IPS-18a (cell line): ENCODE measurements at regions not wholly inside any gene's neighbourhood (a gene's known extent, or its start where the extent isn't known, plus 50 kb on each side); places are given as distances from the start of the nearest gene placed in this dataset.

ENCODE experiments used
- H3K27ac ChIP-seq: one replicate; pipeline ENCODE4 v1.5.1; 2013; ENCODE audit warnings: low read length
- H3K27me3 ChIP-seq: one replicate; pipeline ENCODE4 v1.6.1; 2013; ENCODE audit warnings: mild to moderate bottlenecking, low read length; ENCODE audit not compliant: control insufficient read depth, insufficient read depth
- H3K36me3 ChIP-seq: one replicate; pipeline ENCODE4 v1.6.1; 2013; ENCODE audit warnings: low read depth, low read length; ENCODE audit not compliant: control insufficient read depth
- H3K4me1 ChIP-seq: one replicate; pipeline ENCODE4 v1.6.1; 2013; ENCODE audit warnings: low read depth, low read length; ENCODE audit not compliant: control insufficient read depth
- H3K4me3 ChIP-seq: one replicate; pipeline ENCODE4 v1.5.1; 2013; ENCODE audit warnings: low read length
- H3K9ac ChIP-seq: one replicate; pipeline ENCODE4 v1.6.1; 2013; ENCODE audit warnings: mild to moderate bottlenecking, low read length, moderate library complexity
- H3K9me3 ChIP-seq: one replicate; pipeline ENCODE4 v1.6.1; 2013; ENCODE audit warnings: low read depth, low read length; ENCODE audit not compliant: control insufficient read depth

DNA sequence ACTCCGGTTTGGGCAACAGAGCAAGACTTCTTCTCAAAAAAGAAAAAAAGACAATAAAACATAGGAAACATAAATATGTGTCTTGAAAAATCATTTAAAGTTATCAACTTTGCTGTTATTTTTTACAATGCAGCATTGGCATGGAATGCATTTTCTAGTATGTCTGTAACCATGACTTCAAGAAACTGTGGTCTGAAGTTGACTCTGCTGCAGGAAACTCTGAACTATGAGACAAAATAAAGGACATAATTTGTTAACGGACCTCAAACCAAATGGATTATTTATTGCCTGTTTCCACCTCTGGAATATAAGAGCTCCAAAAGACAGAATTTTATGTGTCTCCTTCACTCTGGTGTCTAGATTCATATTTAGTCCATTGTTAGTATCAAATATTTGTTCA lies 79.1 kb downstream of the TRIB2 start:
- H3K36me3 ChIP-seq, result no peaks in the 10 kb centered on the region
- H3K9ac ChIP-seq, result no peak overlapping the region
- no peaks in the 10 kb centered on the region for H3K4me1 ChIP-seq
- H3K27me3 ChIP-seq, result no peaks in the 10 kb centered on the region
- H3K27ac ChIP-seq, result no peak overlapping the region
- H3K4me3 ChIP-seq, result no peak overlapping the region
- H3K9me3 ChIP-seq, result no peaks in the 10 kb centered on the region

DNA sequence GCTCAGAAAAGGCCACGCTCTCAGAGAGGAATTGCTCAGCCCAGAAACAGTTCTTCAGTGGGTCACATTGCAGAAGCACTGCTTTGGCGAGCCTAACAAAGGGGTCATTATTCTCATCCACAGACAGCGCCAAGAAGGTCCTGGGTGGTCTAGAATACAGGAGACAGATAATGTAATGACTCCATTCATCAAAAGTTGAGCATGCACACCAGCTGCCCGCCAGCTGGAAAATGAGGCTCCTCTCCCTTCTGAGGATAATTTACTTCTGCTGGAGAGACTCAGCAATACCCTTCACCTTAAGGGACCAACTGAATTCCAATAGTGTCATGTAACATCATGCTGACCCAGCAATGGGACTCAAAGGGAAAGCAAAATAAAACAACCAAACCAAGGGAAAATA lies 79.9 kb downstream of the TRIB2 start:
- Histone ChIP-seq H3K36me3 (no peaks in the 10 kb centered on the region), H3K4me1 (no peaks in the 10 kb centered on the region), H3K9ac (no peak overlapping the region), H3K9me3 (no peaks in the 10 kb centered on the region), H3K4me3 (no peak overlapping the region), H3K27ac (no peak overlapping the region), H3K27me3 (no peaks in the 10 kb centered on the region)

DNA sequence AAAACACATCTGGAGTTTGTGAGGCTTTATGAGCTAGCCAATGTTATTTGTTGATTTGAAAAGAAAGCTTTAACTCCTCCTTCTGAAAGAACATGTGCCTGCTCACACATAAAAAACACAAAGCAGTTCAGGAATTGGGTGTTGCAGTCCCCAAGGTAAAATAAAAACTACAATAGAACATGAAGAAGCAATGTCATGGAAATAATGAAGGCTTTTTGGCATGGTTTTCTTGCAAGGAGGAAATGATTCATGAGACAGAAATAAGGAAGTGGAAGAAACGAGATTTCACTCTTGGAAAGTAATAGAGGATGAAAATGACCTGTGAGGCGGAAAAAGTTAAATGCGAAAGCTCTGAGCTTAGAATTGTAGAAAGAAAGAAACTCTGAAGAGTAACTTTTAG lies 81.1 kb downstream of the TRIB2 start:
- Histone ChIP-seq H3K36me3 (no peaks in the 10 kb centered on the region), H3K4me3 (no peak overlapping the region), H3K9me3 (no peaks in the 10 kb centered on the region)

DNA sequence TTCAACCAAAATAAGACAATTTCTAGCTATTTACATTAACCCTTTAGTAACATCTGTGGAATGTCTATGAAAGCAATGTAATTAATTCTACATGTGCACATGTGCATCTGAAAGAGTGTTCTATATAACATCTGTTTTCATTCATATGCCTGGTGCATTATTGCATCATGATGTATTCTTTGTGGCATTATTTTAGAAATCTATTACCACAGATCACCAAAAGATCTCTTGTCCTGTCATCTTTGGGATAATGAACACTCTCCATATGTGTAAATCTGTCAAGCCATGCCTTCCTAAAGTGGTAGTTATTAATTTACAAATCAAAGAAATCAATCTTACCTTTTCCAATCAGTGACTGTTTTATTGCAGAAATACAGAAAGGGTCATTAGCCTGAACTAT lies 86.9 kb downstream of the TRIB2 start:
- no peak overlapping the region for H3K9ac ChIP-seq
- H3K27ac ChIP-seq, result no peak overlapping the region
- H3K9me3 ChIP-seq, result no peaks in the 10 kb centered on the region
- H3K36me3 ChIP-seq, result no peaks in the 10 kb centered on the region
- H3K4me3 ChIP-seq, result no peak overlapping the region
- H3K27me3 ChIP-seq, result no peaks in the 10 kb centered on the region
- peaks cover 5% of the 10 kb centered on the region for H3K4me1 ChIP-seq

More for the DNA sequence above, 81.1 kb downstream of the TRIB2 start:
- Histone ChIP-seq H3K27me3 (no peaks in the 10 kb centered on the region), H3K9ac (no peak overlapping the region), H3K4me1 (no peaks in the 10 kb centered on the region), H3K27ac (no peak overlapping the region)

DNA sequence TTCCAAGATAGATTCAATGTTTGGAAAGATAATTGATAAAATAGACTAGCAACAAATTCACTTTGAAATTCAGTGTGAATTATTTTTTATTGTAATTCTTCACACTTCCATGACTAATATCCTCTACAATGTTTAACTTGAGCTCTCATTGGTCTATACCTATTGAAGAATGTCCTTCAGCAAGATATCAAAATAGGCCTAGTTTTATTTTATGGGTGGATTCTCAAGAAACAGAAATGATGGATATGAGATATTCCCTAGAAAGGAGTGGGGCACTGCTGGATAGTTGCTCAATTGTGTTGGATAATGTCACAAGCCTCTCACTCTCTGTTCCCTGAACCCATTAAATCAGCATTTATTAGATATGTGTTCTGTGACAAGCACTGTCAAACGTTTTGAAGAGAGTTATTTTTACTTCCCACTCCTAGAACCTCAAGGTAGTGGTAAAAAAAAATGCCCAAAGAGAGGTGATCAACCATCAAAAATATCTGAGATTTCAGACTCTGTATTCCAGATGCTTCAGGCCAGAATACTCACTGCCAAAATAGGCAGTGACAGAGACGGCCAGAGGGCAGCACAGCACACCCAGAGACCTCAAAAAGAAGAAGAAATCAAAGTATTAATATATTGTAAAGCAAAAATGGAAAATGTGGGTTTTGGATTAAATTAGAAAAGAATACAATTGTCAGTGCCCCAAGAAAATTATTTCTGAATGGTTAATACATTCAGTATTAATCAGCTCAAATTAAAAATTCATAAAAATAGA lies 87.5 kb downstream of the TRIB2 start:
- no peaks in the 10 kb centered on the region for H3K36me3 ChIP-seq
- H3K27me3 ChIP-seq, result no peaks in the 10 kb centered on the region
- peaks cover 5% of the 10 kb centered on the region for H3K4me1 ChIP-seq
- H3K9me3 ChIP-seq, result no peaks in the 10 kb centered on the region
- no peak overlapping the region for H3K4me3 ChIP-seq
- no peak overlapping the region for H3K9ac ChIP-seq
- H3K27ac ChIP-seq, result no peak overlapping the region

DNA sequence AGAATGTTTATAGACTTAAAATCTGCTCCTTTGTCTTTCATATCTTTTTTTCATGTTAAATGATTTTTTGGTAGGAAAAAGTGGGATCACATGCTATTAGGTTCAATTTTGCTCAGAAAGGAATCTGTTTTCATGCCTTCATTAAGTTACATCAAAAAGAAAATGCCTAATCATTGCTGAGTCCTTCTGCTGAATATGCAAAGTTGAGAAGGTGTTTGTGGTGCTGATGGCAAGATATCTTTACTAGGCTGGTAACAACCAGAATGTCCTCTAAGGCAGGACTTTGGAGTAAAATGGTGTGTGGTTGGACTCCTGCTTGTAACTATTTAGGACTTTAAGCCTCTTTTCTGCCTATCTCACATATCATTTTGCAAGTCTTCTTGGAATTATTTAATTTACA lies 88.3 kb downstream of the TRIB2 start:
- H3K36me3 ChIP-seq, result no peaks in the 10 kb centered on the region
- no peak overlapping the region for H3K9ac ChIP-seq
- H3K27ac ChIP-seq, result no peak overlapping the region
- H3K4me1 ChIP-seq, result peaks cover 5% of the 10 kb centered on the region
- H3K27me3 ChIP-seq, result no peaks in the 10 kb centered on the region
- H3K9me3 ChIP-seq, result no peaks in the 10 kb centered on the region
- H3K4me3 ChIP-seq, result no peak overlapping the region

DNA sequence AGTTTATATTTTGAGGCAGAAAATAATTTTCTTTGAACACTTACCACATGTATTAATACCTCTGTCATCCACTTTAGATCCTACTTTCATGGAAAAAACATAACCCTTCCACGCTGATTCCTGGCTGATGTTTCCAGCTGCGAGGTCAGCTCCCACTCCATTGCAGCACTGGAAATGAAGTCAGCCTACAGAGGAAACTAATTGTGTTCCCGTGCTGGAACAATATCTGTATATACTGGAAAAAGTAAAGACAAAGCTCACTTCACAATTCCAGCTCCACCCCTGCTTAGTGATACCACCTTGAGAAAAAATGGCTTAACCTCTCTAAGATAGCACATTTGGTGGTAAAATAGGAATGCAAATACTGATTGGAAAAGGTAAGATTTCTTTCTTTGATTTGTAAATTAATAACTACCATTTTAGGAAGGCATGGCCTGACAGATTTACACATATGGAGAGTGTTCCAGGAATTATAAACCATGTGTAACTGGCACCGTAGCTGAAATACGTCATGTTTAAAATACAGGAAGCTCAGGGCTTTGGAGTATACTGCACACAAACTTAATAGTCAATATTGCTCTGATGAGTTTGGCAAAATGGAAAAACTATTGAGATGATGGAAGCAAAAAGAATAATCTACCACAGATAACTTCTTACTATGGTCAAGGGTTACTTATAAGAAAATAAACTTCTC lies 90.0 kb downstream of the TRIB2 start:
- H3K9ac ChIP-seq, result no peak overlapping the region

DNA sequence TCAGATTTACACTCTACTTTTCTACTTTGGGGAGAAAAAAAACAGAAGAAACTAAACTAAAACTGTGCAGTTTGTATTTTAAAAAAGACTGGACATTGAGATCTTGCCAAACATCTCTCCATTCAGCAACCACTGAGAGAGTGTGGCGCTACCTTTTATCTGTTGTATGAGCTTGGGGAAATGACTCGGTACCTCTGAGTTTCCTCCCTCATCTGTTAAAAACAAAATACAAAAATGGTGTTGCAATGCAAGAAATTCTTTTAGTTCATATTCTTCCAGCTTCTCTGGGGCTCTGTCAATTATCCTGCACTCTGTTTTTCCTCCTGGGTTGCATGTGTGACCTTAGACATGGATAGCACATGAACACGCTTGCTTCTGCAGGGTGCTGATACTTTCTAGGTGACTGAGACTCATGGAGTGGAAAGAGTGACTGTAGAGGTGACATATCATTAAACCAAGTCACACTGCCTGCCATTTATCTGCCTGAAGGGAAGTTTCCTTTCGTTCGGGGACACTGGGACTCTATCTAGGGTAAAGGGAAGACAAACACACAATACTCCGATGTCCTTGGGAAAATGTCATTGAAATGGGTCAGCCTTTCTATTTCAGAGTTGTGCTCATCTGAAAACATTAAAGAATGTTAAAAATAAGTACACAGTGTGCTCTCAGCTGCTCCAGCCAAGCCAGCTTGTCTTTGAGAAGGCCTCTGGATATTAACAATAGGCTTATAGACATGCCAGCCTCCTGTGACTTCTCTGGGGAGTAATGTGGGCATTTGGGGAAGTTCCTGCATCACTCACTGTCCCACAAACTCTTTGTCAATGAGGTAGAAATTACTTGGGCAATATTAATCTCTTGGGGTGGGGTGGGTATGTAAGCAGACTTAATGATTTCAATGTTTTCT lies 91.4 kb downstream of the TRIB2 start:
- Histone ChIP-seq H3K27ac (no peak overlapping the region), H3K4me1 (peaks cover 5% of the 10 kb centered on the region), H3K4me3 (no peak overlapping the region), H3K27me3 (no peaks in the 10 kb centered on the region), H3K36me3 (no peaks in the 10 kb centered on the region), H3K9me3 (no peaks in the 10 kb centered on the region), H3K9ac (no peak overlapping the region)

More for the DNA sequence above, 90.0 kb downstream of the TRIB2 start:
- Histone ChIP-seq H3K4me3 (no peak overlapping the region), H3K9me3 (no peaks in the 10 kb centered on the region), H3K36me3 (no peaks in the 10 kb centered on the region), H3K27me3 (no peaks in the 10 kb centered on the region), H3K27ac (no peak overlapping the region), H3K4me1 (peaks cover 5% of the 10 kb centered on the region)

DNA sequence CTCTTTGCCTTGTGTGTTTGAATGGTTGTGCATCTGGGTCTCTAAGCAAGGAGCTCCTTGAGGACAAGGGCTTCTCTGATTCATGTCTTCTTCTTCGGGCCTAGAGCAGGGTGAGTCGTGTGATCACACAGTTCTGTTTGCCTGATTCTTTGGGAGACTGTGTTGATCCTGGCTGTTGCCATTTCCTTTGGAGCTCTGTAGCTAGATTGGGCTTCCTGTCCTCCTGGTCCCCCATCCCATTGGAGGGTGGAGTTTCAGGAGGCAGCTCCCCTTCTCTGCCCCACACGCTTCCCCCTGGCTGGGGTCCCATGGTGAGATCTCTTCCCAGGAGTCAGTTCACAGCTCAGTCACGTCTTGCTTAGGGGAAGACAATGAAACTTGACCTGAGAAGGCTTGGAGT lies 92.8 kb downstream of the TRIB2 start:
- H3K9ac ChIP-seq, result no peak overlapping the region
- H3K9me3 ChIP-seq, result no peaks in the 10 kb centered on the region
- no peak overlapping the region for H3K4me3 ChIP-seq
- no peak overlapping the region for H3K27ac ChIP-seq
- H3K27me3 ChIP-seq, result no peaks in the 10 kb centered on the region
- no peaks in the 10 kb centered on the region for H3K36me3 ChIP-seq
- H3K4me1 ChIP-seq, result peaks cover 5% of the 10 kb centered on the region

DNA sequence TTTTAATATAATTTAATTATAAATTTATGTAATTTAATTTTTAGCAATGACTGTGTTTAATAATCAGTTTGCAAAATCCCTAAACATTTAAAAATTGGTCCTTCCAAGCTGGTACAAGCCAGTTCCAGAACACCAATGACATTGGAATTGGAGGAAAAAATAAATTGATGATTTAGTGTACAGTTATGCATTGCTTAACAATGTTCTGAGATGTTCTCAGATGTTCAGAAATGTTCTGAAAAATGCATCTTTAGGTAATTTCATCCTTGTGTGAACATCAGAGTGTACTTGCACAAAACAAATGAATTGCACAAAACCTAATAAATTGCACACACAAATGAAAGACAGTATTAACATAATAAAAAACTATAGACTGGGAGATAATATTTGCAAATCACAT lies 95.2 kb downstream of the TRIB2 start:
- Histone ChIP-seq H3K27me3 (no peaks in the 10 kb centered on the region), H3K27ac (no peak overlapping the region), H3K4me1 (no peaks in the 10 kb centered on the region), H3K9me3 (no peaks in the 10 kb centered on the region), H3K9ac (no peak overlapping the region), H3K36me3 (no peaks in the 10 kb centered on the region), H3K4me3 (no peak overlapping the region)

DNA sequence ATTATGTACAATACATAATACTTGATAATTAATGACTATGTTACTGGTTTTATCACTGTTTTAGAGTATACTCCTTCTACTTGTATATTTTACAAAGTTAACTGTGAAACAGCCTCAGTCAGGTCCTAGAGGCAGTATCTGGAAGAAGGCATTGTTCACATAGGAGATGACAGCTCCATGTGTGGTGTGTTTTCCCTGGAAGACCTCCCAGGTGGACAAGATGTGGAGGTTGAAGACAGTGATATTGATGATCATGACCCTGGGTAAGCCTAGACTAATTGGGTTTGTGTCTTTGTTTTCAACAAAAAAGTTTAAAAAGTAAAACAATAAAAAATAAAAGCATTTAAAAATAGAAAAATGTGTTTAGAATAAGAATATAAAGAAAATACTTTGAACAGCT lies 96.4 kb downstream of the TRIB2 start:
- Histone ChIP-seq H3K36me3 (no peaks in the 10 kb centered on the region), H3K4me1 (no peaks in the 10 kb centered on the region), H3K4me3 (no peak overlapping the region), H3K27ac (no peak overlapping the region), H3K9ac (no peak overlapping the region), H3K9me3 (no peaks in the 10 kb centered on the region), H3K27me3 (no peaks in the 10 kb centered on the region)
